K562 (cell line): ENCODE measurements at regions not wholly inside any gene's neighbourhood (a gene's known extent, or its start where the extent isn't known, plus 50 kb on each side); places are given as distances from the start of the nearest gene placed in this dataset.
A peak's percentile ranks its signal among the peaks of the same experiment; 100 is the strongest.

Experiments
- ATAC-seq: fragments of 200-7000 bp; cut with Tn5 transposase; 3 replicates; pipeline ENCODE4 v1.9.1; 2020; ENCODE audit warnings: moderate library complexity
- BruUV-seq: library from RNA; stranded (reverse); fragments of 400-500 nt; replicated peaks from 2 replicates; lab custom pipeline; 2021; lab: Mats Ljungman, UMichigan
- CTCF ChIA-PET: fragments of 300-600 bp; formaldehyde crosslinking; extraction: SDS; loops from one replicate; lab custom pipeline; 2021; ENCODE audit warnings: low intra/inter-chr PET ratio; lab: Yijun Ruan, JAX
- POLR2A ChIA-PET: fragments of 300-600, 350-650 bp; sonication (Branson Sonifier 250); formaldehyde crosslinking; extraction: SDS; loops from one replicate; lab custom pipeline; 2021; ENCODE audit warnings: antibody characterized with exemption, inconsistent platforms; lab: Yijun Ruan, JAX
- DNase-seq, 4 experiments: peaks; one replicate each; pipeline versions ENCODE4 v3.0.0 to v3.0.0-alpha.2; 2011 to 2018; ENCODE audit warnings: low spot score in 3 of 4, mixed read lengths in 3 of 4; ENCODE audit errors: extremely low read depth in 1 of 4
- FAIRE-seq: peaks from 2 replicates; lab custom pipeline; 2011; peaks lifted over from hg19 to GRCh38; lab: Jason Lieb, UNC
- H2AFZ ChIP-seq: 2 replicates; pipeline ENCODE4 v1.6.0; 2011; ENCODE audit warnings: low read depth, low read length, control low read depth, inconsistent platforms
- H3K27ac ChIP-seq: fragments of 200-600 bp; 3 replicates; pipeline ENCODE4 v1.8.0; 2011; ENCODE audit warnings: low read depth, mild to moderate bottlenecking, control low read depth, inconsistent platforms, low read length, moderate library complexity, mixed read lengths; ENCODE audit errors: extremely low read depth
- H3K27me3 ChIP-seq, 2 experiments: fragments of 300-600 bp in 1 of 2; 2 replicates in 1 of 2; 3 replicates in 1 of 2; pipeline versions ENCODE4 v1.6.0 to v1.8.0; 2011; ENCODE audit warnings: inconsistent platforms in 2 of 2, low read length in 2 of 2, mild to moderate bottlenecking in 1 of 2, mixed read lengths in 1 of 2, moderate library complexity in 1 of 2; ENCODE audit not compliant: control insufficient read depth in 2 of 2, insufficient read depth in 2 of 2
- H3K36me3 ChIP-seq: fragments of 300-600 bp; 3 replicates; pipeline ENCODE4 v1.8.0; 2011; ENCODE audit warnings: mild to moderate bottlenecking, low read length, inconsistent platforms; ENCODE audit not compliant: control insufficient read depth, insufficient read depth
- H3K4me1 ChIP-seq, 2 experiments: fragments of 200-600 bp in 1 of 2; replicated peaks in 1 of 2; 2 replicates in 1 of 2; 3 replicates in 1 of 2; pipeline versions ENCODE4 v1.5.1 to v1.8.0; 2011; ENCODE audit warnings: inconsistent platforms in 2 of 2, low read length in 2 of 2, mild to moderate bottlenecking in 1 of 2, mixed read lengths in 1 of 2, moderate library complexity in 1 of 2; ENCODE audit not compliant: control insufficient read depth in 2 of 2, insufficient read depth in 2 of 2
- H3K4me2 ChIP-seq: 2 replicates; pipeline ENCODE4 v1.6.1; 2011; ENCODE audit warnings: low read length, control low read depth, inconsistent platforms, mixed read lengths; ENCODE audit not compliant: insufficient read depth
- H3K4me3 ChIP-seq: fragments of 200-600 bp; sonication (generic), shearing (Covaris generic); 2 replicates; pipeline ENCODE4 v1.5.1; 2016; ENCODE audit warnings: control low read depth, inconsistent platforms
- H3K79me2 ChIP-seq: fragments of 200-600 bp; 3 replicates; pipeline ENCODE4 v1.8.0; 2011; ENCODE audit warnings: low read length, inconsistent platforms; ENCODE audit not compliant: control insufficient read depth, insufficient read depth
- H3K9ac ChIP-seq, 2 experiments: 2 replicates each; pipeline versions ENCODE4 v1.6.0 to v1.6.1; 2011; ENCODE audit warnings: low read depth in 2 of 2, low read length in 2 of 2, control low read depth in 1 of 2, inconsistent platforms in 1 of 2, mild to moderate bottlenecking in 1 of 2, mixed read lengths in 1 of 2; ENCODE audit not compliant: insufficient read depth in 1 of 2
- H3K9me1 ChIP-seq: one replicate; pipeline ENCODE4 v1.6.0; 2011; ENCODE audit warnings: inconsistent platforms, mild to moderate bottlenecking, low read length, moderate library complexity; ENCODE audit not compliant: control insufficient read depth, insufficient read depth
- H3K9me3 ChIP-seq: replicated peaks from 2 replicates; pipeline ENCODE4 v1.5.1; 2011; ENCODE audit warnings: low read depth, low read length, inconsistent platforms; ENCODE audit not compliant: control insufficient read depth, insufficient read depth
- H4K20me1 ChIP-seq: replicated peaks from 2 replicates; pipeline ENCODE4 v1.6.1; 2011; ENCODE audit warnings: low read length, inconsistent platforms, mixed read lengths; ENCODE audit not compliant: control insufficient read depth, insufficient read depth
- DNMT1 ChIP-seq: fragments of 450-650 bp; IDR thresholded peaks from 2 replicates; pipeline ENCODE4 v1.6.1; 2016; ENCODE audit warnings: antibody characterized with exemption, mild to moderate bottlenecking
- FUS ChIP-seq: fragments of 200-400 bp; formaldehyde crosslinking; optimal IDR thresholded peaks from 2 replicates; pipeline ENCODE3; 2017; ENCODE audit warnings: low read depth, low read length
- HNRNPUL1 ChIP-seq: fragments of 200-400 bp; formaldehyde crosslinking; IDR thresholded peaks from 2 replicates; pipeline ENCODE4 v1.6.1; 2017; ENCODE audit warnings: low read length
- LEF1 ChIP-seq: fragments of 450-650 bp; IDR thresholded peaks from 2 replicates; pipeline ENCODE4 v1.6.1; 2016; ENCODE audit warnings: mild to moderate bottlenecking
- RBM15 ChIP-seq: fragments of 200-400 bp; formaldehyde crosslinking; IDR thresholded peaks from 2 replicates; pipeline ENCODE4 v1.6.1; 2018; ENCODE audit warnings: mild to moderate bottlenecking, low read length, moderate library complexity; ENCODE audit not compliant: insufficient read depth
- RFX5 ChIP-seq: IDR thresholded peaks from 2 replicates; pipeline ENCODE4 v1.6.1; 2011; ENCODE audit warnings: low read depth, mild to moderate bottlenecking, improper control_type of control experiment, low read length
- RUNX1 ChIP-seq: sonication (generic); IDR thresholded peaks from 2 replicates; pipeline ENCODE4 v1.6.1; 2016; ENCODE audit warnings: antibody characterized with exemption, low read depth
- XRCC5 ChIP-seq: fragments of 200-400 bp; formaldehyde crosslinking; IDR thresholded peaks from 2 replicates; pipeline ENCODE4 v1.6.1; 2017; ENCODE audit warnings: low read depth, mild to moderate bottlenecking, low read length
- WGBS: fragments of 100-300 bp; shearing (Covaris generic); methylation state at CpG from one replicate; pipeline ENCODE4 v1.1.6; 2016; ENCODE audit warnings: low coverage, mixed read lengths; ENCODE audit not compliant: insufficient coverage; ENCODE audit errors: missing lambda C conversion rate; 5-methylcytosine and 5-hydroxymethylcytosine counted together
- in situ Hi-C: fragments of 300-500 bp; cut with MboI; formaldehyde crosslinking; loops from 4 replicates; pipeline ENCODE4 v1.15.0; 2018; ENCODE audit warnings: inconsistent platforms, mixed read lengths
- intact Hi-C: fragments of 100-400 bp; cut with micrococcal nuclease; formaldehyde crosslinking; loops from 2 replicates; pipeline ENCODE4 v1.14.2; 2022
- TF ChIP-seq, protein P1 (sequence below): sonication (generic); IDR thresholded peaks from 2 replicates; pipeline ENCODE4 v1.6.1; 2016
- TF ChIP-seq, protein P2 (sequence below): sonication (generic); formaldehyde crosslinking; IDR thresholded peaks from 2 replicates; pipeline ENCODE4 v1.5.0; 2020; ENCODE audit warnings: missing genetic modification reagents
- TF ChIP-seq, protein P3 (sequence below): fragments of 250-450 bp; sonication (Bioruptor Pico); IDR thresholded peaks from 2 replicates; pipeline ENCODE4 v1.4.0; 2020; ENCODE audit warnings: mild to moderate bottlenecking, moderate library complexity, borderline replicate concordance
- TF ChIP-seq, protein P4 (sequence below): fragments of 450-650 bp; IDR thresholded peaks from 2 replicates; pipeline ENCODE4 v1.6.1; 2017; ENCODE audit warnings: mild to moderate bottlenecking, moderate library complexity
- TF ChIP-seq, protein P5 (sequence below): fragments of 450-650 bp; IDR thresholded peaks from 2 replicates; pipeline ENCODE4 v1.7.1; 2018; ENCODE audit warnings: mild to moderate bottlenecking, low read depth; ENCODE audit not compliant: partially characterized antibody

DNA sequence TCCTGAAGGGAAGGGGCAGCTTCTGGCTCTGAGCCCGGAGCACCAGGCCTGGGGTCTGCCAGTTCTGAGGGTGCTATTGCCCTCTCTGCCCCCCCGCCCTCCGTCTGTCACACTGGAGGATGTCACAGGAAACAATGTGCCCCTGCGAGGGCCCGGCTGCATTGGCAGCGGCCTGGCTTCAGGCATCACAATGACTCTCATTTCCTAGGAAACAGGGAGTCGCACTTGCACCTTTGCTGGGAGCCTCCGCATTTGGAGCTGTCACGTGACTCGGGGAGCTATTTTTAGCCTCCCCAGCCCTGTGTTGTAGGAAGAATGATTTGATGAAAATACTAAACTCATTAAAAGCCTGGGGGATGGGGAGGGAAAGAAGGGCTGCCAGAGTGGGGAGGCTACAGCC lies 518.9 kb downstream of the SHQ1 start:
- Histone ChIP-seq H4K20me1 (no peaks in the 10 kb centered on the region), H3K9me1 (no peaks in the 10 kb centered on the region), H3K9ac (no peak overlapping the region), H3K4me3 (no peak overlapping the region), H3K27ac (no peak overlapping the region), H2AFZ (no peak overlapping the region), H3K79me2 (no peaks in the 10 kb centered on the region), H3K4me2 (no peak overlapping the region), H3K4me1 (peaks cover 4 to 6% of the 10 kb centered on the region in 2 experiments; a peak in 4 of 5 replicates), H3K36me3 (no peaks in the 10 kb centered on the region), H3K9me3 (no peaks in the 10 kb centered on the region), H3K27me3 (no peaks in the 10 kb centered on the region)
- in situ Hi-C loops, result no loop called here
- DNase-seq, result no peak
- no TSS peak for BruUV-seq
- POLR2A ChIA-PET, result interaction anchor here (0.5 kb wide), 1 partner anchor 34 kb away, joined by 3 read pairs; no protein-coding TSS in a partner anchor
- 34% methylated on average over 7 of the region's 10 CpGs for whole genome bisulfite sequencing
- no peak for FAIRE-seq
- intact Hi-C loops, result no loop called here
- ATAC-seq, result no peak
- CTCF ChIA-PET, result no interaction called here
- TF ChIP-seq DNMT1, result no peak
- TF ChIP-seq, protein P1, sequence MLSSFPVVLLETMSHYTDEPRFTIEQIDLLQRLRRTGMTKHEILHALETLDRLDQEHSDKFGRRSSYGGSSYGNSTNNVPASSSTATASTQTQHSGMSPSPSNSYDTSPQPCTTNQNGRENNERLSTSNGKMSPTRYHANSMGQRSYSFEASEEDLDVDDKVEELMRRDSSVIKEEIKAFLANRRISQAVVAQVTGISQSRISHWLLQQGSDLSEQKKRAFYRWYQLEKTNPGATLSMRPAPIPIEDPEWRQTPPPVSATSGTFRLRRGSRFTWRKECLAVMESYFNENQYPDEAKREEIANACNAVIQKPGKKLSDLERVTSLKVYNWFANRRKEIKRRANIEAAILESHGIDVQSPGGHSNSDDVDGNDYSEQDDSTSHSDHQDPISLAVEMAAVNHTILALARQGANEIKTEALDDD, result no peak
- no peak for TF ChIP-seq HNRNPUL1
- no peak for TF ChIP-seq RFX5
- TF ChIP-seq XRCC5, result no peak
- no peak for TF ChIP-seq FUS
- TF ChIP-seq, protein P2, sequence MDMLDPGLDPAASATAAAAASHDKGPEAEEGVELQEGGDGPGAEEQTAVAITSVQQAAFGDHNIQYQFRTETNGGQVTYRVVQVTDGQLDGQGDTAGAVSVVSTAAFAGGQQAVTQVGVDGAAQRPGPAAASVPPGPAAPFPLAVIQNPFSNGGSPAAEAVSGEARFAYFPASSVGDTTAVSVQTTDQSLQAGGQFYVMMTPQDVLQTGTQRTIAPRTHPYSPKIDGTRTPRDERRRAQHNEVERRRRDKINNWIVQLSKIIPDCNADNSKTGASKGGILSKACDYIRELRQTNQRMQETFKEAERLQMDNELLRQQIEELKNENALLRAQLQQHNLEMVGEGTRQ (CRISPR knock-in tag), result peak; percentile 80
- TF ChIP-seq, protein P3, sequence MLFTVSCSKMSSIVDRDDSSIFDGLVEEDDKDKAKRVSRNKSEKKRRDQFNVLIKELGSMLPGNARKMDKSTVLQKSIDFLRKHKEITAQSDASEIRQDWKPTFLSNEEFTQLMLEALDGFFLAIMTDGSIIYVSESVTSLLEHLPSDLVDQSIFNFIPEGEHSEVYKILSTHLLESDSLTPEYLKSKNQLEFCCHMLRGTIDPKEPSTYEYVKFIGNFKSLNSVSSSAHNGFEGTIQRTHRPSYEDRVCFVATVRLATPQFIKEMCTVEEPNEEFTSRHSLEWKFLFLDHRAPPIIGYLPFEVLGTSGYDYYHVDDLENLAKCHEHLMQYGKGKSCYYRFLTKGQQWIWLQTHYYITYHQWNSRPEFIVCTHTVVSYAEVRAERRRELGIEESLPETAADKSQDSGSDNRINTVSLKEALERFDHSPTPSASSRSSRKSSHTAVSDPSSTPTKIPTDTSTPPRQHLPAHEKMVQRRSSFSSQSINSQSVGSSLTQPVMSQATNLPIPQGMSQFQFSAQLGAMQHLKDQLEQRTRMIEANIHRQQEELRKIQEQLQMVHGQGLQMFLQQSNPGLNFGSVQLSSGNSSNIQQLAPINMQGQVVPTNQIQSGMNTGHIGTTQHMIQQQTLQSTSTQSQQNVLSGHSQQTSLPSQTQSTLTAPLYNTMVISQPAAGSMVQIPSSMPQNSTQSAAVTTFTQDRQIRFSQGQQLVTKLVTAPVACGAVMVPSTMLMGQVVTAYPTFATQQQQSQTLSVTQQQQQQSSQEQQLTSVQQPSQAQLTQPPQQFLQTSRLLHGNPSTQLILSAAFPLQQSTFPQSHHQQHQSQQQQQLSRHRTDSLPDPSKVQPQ (CRISPR knock-in tag), result no peak
- no peak for TF ChIP-seq RUNX1
- no peak for TF ChIP-seq RBM15
- TF ChIP-seq, protein P4, sequence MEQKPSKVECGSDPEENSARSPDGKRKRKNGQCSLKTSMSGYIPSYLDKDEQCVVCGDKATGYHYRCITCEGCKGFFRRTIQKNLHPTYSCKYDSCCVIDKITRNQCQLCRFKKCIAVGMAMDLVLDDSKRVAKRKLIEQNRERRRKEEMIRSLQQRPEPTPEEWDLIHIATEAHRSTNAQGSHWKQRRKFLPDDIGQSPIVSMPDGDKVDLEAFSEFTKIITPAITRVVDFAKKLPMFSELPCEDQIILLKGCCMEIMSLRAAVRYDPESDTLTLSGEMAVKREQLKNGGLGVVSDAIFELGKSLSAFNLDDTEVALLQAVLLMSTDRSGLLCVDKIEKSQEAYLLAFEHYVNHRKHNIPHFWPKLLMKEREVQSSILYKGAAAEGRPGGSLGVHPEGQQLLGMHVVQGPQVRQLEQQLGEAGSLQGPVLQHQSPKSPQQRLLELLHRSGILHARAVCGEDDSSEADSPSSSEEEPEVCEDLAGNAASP, result no peak
- TF ChIP-seq, protein P5, sequence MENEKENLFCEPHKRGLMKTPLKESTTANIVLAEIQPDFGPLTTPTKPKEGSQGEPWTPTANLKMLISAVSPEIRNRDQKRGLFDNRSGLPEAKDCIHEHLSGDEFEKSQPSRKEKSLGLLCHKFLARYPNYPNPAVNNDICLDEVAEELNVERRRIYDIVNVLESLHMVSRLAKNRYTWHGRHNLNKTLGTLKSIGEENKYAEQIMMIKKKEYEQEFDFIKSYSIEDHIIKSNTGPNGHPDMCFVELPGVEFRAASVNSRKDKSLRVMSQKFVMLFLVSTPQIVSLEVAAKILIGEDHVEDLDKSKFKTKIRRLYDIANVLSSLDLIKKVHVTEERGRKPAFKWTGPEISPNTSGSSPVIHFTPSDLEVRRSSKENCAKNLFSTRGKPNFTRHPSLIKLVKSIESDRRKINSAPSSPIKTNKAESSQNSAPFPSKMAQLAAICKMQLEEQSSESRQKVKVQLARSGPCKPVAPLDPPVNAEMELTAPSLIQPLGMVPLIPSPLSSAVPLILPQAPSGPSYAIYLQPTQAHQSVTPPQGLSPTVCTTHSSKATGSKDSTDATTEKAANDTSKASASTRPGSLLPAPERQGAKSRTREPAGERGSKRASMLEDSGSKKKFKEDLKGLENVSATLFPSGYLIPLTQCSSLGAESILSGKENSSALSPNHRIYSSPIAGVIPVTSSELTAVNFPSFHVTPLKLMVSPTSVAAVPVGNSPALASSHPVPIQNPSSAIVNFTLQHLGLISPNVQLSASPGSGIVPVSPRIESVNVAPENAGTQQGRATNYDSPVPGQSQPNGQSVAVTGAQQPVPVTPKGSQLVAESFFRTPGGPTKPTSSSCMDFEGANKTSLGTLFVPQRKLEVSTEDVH, result no peak
- no peak for TF ChIP-seq LEF1
